NCI-H446 (cell line): ENCODE measurements at regions not wholly inside any gene's neighbourhood (a gene's known extent, or its start where the extent isn't known, plus 50 kb on each side); places are given as distances from the start of the nearest gene placed in this dataset.

Source experiments
- DNase-seq, 2 experiments: peaks; one replicate each; lab custom pipeline; 2025; lab: John Stamatoyannopoulos, UW

DNA sequence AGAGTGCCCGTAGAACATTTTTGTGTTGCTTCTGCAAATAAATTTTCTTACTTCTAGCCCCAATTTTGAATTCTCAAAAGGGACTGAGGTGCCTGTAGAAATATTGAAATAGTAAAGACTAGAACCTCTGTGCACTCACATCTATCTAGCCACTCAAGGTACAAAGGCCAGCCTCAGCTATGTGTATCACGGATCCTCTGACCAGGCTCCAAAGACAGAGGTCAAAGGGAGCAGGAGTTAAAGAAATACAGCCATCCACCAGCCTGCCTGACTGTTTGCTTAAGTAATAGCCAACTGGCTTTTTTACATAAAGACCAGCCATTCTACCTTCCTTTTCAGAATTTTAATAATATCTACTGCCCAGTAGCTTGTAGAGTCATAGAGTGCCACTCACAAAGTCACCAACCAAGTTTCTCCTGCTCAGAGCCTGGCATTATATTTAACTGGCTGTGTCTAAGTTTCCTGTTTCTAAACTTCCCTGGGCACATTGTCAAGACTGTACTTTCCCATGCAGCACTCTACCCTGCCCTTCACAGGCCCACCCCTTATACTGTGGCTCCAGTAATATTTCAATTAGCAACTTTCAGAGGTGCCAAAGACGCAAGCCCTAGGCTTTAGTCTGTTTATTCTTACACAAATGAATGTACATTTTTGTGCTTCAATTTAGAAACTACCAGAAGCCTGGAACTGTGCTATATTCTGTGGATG is 338.3 kb upstream of the NT5C1B start:
- DNase-seq: no peak

DNA sequence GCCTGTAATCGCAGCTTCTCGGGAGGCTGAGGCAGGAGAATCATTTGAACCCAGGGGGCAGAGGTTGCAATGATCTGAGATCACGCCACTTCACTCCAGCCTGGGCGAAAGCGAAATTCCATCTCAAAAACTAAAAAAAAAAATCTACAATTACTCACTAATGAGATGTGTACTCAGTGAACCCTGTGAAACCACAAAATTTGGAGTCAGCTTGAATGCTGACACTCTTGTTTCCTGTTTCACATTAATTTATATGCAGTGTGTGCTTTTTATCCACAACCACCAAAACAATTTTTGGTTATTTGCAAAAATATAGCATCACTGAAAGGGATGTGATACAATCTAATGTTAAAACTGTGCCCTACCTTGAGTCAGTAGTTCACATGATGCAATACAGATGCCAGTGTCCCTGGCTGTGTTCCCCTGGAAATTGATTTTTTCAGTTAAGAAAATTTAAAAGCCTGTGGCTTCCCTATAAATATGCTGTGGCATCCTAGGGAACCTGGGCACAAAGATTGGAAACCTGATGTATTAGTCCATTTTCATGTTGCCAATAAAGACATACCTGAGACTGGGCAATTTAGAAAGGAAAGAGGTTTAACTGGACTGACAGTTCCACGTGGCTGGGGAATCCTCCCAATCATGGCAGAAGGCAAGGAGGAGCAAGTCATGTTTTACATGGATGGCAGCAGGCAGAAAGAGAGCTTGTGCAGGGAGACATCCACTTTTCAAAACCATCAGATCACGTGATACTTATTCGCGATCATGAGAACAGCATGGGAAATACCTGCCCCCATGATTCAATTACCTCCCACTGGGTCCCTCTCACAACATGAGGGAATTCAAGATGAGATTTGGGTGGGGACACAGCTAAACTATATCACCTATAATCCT is 337.5 kb upstream of the NT5C1B start:
- DNase-seq: no peak

- DNase-seq: no peak
Measured at GRCh38 chr2:18925296-18925695, 335.9 kb upstream of the NT5C1B start.

GRCh38 chr2:18924886-18925285 is 335.5 kb upstream of the NT5C1B start:
- DNase-seq: no peak

DNA sequence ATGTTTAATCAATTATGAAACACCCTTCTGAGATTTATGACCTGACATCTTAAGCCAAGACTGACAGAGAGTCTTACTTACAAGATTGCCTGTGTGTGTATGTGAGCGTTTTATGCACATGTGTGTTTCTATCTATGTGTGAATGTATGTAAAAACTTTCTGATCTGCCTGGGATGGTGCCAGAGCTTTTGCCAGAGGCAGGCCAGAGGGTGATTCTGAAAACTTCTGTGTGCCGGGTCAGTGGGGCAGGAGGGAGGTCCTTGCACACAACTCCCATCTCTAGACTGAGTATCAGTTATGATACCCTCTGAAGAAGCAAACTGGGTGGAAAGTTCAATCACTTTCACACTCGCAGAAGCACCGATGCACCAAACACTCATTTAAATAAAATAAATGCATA is 335.0 kb upstream of the NT5C1B start:
- DNase-seq: no peak

DNA sequence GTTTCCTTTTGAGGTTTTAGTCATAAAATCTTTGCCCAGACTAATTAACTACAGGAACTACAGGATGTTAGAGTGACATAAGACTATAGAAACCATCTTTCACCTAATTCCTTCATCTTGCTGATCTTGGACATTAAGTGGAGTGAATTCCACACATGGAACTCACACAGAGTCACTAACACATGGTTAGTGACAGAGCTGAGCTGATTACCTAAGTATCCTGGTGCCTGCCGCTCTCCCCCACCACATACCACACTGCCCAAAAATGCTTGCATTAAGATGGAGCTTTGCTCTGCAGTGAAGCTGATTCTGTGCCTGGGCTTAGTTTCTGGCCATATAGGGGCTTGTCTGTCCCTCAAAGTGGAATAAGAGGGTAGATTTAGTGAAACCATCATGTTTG is 332.9 kb upstream of the NT5C1B start:
- DNase-seq: no peak

- DNase-seq: no peak
Measured at GRCh38 chr2:18918280-18918679, 328.9 kb upstream of the NT5C1B start.

- DNase-seq: no peak
Measured at GRCh38 chr2:18915227-18915626, 325.9 kb upstream of the NT5C1B start.

DNA sequence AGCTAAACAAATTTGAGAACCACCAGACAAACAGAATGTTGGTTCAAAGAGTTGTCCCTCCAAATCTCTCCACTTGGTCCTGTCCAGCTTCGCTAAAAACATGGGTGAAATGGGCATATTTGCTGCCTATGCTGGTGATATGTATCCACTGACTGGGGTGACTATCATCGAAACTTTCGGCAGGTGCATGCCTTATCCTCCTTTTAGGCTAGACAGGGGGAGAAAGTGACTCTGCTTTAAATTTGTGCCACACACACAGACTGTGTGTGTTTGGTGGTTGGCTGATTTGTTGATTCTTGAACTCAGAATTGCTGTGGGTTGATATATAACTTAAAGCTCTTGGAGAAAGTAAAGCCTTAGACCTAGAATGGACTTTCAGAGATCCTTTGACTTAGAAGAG is 324.1 kb upstream of the NT5C1B start:
- DNase-seq: no peak

- DNase-seq: no peak
Measured at GRCh38 chr2:18912225-18912888, 323.0 kb upstream of the NT5C1B start.

GRCh38 chr2:18911416-18911815 is 322.0 kb upstream of the NT5C1B start:
- DNase-seq: no peak

DNA sequence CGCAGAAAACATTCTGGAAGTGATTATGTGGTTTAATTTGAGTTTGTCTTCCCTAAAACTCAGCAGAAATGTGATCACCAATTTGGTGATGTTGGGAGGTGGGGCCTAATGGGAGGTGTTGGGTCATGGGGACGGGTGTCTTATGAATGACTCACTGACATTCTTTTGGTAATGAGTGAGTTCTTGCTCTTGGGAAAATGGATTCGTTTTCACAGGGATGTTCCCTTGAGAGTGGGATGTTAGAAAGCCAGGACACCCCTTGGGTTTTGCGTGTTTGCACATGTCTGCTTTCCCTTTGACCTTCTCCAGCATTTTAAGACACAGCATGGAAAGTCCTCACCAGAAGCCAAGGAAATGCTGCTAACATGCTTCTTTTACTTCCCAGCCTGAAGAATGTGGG is 321.5 kb upstream of the NT5C1B start:
- DNase-seq: no peak

DNA sequence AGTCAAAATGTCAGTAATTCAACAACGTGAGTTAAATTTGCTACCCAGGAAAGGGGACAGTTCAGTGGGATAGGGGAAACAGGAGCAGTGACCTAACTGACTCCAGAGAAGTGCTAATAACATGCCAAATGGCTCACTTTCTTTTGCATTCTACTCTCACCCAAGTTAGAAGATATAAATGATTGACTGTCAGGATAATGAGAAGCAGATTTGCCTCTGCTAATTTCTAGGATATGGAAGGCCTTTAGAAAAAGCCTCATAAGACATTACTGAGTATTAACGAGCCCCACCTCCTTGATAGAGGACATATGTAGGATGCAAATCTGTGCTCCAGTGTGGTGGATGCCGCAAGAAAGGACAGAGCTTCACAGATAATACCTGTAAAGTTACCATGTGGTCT is 318.6 kb upstream of the NT5C1B start:
- no peak for DNase-seq

GRCh38 chr2:18907508-18907907 is 318.1 kb upstream of the NT5C1B start:
- no peak for DNase-seq

DNA sequence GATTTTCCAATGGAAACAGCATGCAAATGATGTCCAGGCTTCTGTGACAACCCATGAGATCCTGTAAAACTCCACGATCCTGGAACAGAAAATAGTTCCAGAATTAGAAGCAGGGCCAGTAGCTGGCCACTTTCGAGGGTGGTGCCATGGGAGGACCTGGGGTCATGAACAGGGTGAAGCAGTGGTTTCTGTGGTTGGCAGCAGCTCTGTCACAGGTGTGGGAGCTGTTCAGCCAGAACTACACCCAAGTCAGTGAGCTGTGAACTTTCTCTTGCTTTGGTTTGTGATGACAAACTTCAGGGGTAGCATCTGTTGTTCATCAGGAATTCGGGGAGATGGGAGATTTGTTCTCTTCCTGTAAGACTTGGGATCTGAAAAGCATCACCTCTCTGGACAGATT is 314.4 kb upstream of the NT5C1B start:
- DNase-seq: no peak

- DNase-seq: no peak
Measured at GRCh38 chr2:18901242-18901641, 311.9 kb upstream of the NT5C1B start.

DNA sequence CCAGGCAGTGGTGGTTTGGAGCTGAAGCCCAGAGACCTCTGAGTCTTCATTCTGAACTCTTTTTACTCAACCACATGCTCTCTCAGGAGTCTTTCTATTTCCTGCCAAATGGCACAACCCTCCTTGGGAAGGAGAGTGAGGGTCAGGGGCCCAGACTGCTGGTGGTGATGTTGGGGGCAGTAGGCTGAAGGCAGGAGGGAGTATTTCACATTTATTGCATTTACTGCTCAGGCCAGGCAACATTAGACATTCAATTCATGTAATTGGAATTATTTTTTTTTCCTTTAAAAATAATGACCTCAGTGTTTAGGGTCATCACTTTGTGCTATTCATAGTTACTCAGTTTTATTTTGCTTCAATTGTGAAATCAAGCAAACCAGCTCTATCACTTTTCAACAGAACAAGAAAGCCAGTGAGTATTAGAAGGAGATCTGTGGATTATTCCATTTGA is 311.3 kb upstream of the NT5C1B start:
- no peak for DNase-seq

DNA sequence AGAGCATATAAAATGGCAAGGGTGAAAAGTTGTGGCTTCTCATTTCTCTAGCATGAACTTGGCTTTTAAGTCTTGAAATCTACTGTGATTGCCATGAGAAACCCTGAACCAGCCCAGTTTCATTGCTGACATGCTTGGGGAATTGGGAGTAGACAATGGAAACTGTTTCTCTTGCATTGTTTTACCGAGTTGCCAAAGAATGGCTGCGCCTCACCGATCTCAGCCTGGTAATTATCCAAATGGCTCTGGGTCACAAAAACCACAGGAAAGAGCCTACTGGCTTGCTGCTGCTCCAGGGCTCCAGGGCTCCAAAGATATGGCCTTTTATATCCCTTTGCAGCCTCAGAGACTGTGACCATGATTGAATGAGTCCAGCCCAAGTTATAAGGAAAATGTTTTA is 310.4 kb upstream of the NT5C1B start:
- no peak for DNase-seq

- no peak for DNase-seq
Measured at GRCh38 chr2:18898271-18898670, 308.9 kb upstream of the NT5C1B start.

- DNase-seq: no peak
Measured at GRCh38 chr2:18896125-18896764, 306.9 kb upstream of the NT5C1B start.

DNA sequence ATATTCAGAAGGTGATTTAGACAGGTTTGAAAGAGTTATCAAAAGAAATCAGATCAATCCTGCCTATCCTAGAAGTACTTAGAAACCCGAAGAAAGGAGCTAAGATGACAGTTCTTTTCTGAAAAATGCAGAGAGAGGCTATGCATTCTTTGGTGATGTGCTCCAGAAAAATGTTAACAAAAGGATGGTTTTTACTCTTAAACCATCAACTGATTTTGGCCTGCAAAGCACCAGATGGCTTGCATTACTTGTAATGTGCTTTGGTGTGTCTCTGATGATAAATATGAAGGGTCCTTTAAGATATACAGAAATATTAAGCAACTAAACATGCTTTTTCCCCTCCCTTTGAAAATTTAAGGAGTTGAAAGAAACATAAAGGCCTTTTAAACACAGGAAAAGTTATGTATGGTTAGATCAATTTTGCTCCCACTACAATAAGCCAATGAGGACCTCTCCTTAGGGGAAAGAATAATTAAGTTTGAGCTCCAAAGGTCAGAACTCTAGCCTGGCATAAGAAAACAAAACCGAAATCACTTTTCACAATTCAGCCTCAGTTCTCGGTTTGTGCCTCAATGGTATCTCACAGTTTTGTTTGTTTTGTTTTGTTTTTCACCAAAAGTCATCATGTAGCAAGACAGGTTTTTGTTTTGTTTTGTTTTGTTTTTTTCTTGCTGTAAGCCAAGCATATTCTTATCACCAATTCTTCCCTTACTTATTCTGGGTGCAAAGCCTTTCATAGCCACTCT is 302.4 kb upstream of the NT5C1B start:
- DNase-seq: no peak
